IMR-90 (cell line): ENCODE measurements at regions not wholly inside any gene's neighbourhood (a gene's known extent, or its start where the extent isn't known, plus 50 kb on each side); places are given as distances from the start of the nearest gene placed in this dataset.

Source experiments
- ATAC-seq: fragments of 200-7000 bp; cut with Tn5 transposase; 2 replicates; pipeline ENCODE4 v1.9.1; 2020; ENCODE audit warnings: low read depth, mild to moderate bottlenecking, moderate library complexity
- BruUV-seq: library from RNA; stranded (reverse); fragments of 400-500 nt; replicated peaks from 2 replicates; lab custom pipeline; 2021; lab: Mats Ljungman, UMichigan
- CTCF ChIA-PET: fragments of 300-600 bp; formaldehyde crosslinking; extraction: SDS; loops from one replicate; lab custom pipeline; 2021; ENCODE audit warnings: antibody characterized with exemption; lab: Yijun Ruan, JAX
- POLR2A ChIA-PET: fragments of 300-600 bp; sonication (Branson Sonifier 250); formaldehyde crosslinking; loops from one replicate; lab custom pipeline; 2022; ENCODE audit warnings: antibody characterized with exemption; ENCODE audit not compliant: unreplicated experiment; lab: Charles Lee
- DNase-seq: peaks from one replicate; pipeline ENCODE4 v3.0.0; 2013
- H2AFZ ChIP-seq: replicated peaks from 2 replicates; pipeline ENCODE3; 2013; ENCODE audit warnings: low read length, mild to moderate bottlenecking; ENCODE audit not compliant: poor library complexity
- H2AK5ac ChIP-seq: 2 replicates; pipeline ENCODE4 v1.6.1; 2013; ENCODE audit warnings: low read depth, low read length, inconsistent platforms
- H2AK9ac ChIP-seq: replicated peaks from 2 replicates; pipeline ENCODE3; 2013; ENCODE audit warnings: mild to moderate bottlenecking, low read depth, low read length, moderate library complexity; ENCODE audit not compliant: poor library complexity
- H2BK120ac ChIP-seq: 2 replicates; pipeline ENCODE4 v1.6.1; 2013; ENCODE audit warnings: low read depth, low read length, inconsistent platforms
- H2BK15ac ChIP-seq: 3 replicates; pipeline ENCODE4 v1.6.1; 2013; ENCODE audit warnings: low read depth, low read length, inconsistent platforms
- H2BK20ac ChIP-seq: 2 replicates; pipeline ENCODE4 v1.6.1; 2013; ENCODE audit warnings: low read depth, mild to moderate bottlenecking, inconsistent platforms, low read length, moderate library complexity
- H2BK5ac ChIP-seq: 2 replicates; pipeline ENCODE4 v1.6.1; 2013; ENCODE audit warnings: mild to moderate bottlenecking, low read depth, low read length, inconsistent platforms; ENCODE audit not compliant: poor library complexity, severe bottlenecking
- H3K14ac ChIP-seq: replicated peaks from 2 replicates; pipeline ENCODE4 v1.6.1; 2013; ENCODE audit warnings: low read depth, low read length, inconsistent platforms
- H3K18ac ChIP-seq: 2 replicates; pipeline ENCODE4 v1.6.1; 2013; ENCODE audit warnings: low read depth, low read length, control low read depth
- H3K23ac ChIP-seq: 2 replicates; pipeline ENCODE4 v1.6.1; 2013; ENCODE audit warnings: low read depth, low read length, inconsistent platforms
- H3K27ac ChIP-seq: 2 replicates; pipeline ENCODE4 v1.5.1; 2013; ENCODE audit warnings: mild to moderate bottlenecking, control low read depth, low read length; ENCODE audit not compliant: insufficient read depth
- H3K27me3 ChIP-seq: 2 replicates; pipeline ENCODE4 v1.6.1; 2013; ENCODE audit warnings: low read length; ENCODE audit not compliant: control insufficient read depth, insufficient read depth
- H3K36me3 ChIP-seq: 2 replicates; pipeline ENCODE4 v1.6.1; 2013; ENCODE audit warnings: low read length, mixed read lengths; ENCODE audit not compliant: control insufficient read depth, insufficient read depth
- H3K4ac ChIP-seq: 2 replicates; pipeline ENCODE4 v1.6.1; 2013; ENCODE audit warnings: low read depth, low read length, inconsistent platforms
- H3K4me1 ChIP-seq: 2 replicates; pipeline ENCODE4 v1.6.1; 2013; ENCODE audit warnings: low read length, mixed read lengths; ENCODE audit not compliant: control insufficient read depth, insufficient read depth
- H3K4me2 ChIP-seq: 2 replicates; pipeline ENCODE4 v1.6.1; 2013; ENCODE audit warnings: low read depth, mild to moderate bottlenecking, control low read depth, low read length, moderate library complexity
- H3K4me3 ChIP-seq: 2 replicates; pipeline ENCODE4 v1.5.1; 2013; ENCODE audit warnings: low read depth, mild to moderate bottlenecking, control low read depth, low read length, moderate library complexity; ENCODE audit not compliant: insufficient read depth
- H3K56ac ChIP-seq: 2 replicates; pipeline ENCODE4 v1.6.1; 2013; ENCODE audit warnings: low read length, inconsistent platforms; ENCODE audit not compliant: insufficient read depth; ENCODE audit errors: extremely low read depth
- H3K79me1 ChIP-seq, 2 experiments: 2 replicates each; pipeline ENCODE4 v1.6.1; 2013; ENCODE audit warnings: low read length in 2 of 2, inconsistent platforms in 1 of 2, low read depth in 1 of 2
- H3K9ac ChIP-seq: 2 replicates; pipeline ENCODE4 v1.6.1; 2013; ENCODE audit warnings: low read depth, low read length, control low read depth
- H3K9me1 ChIP-seq: 2 replicates; pipeline ENCODE4 v1.6.1; 2013; ENCODE audit warnings: low read length, inconsistent platforms; ENCODE audit not compliant: insufficient read depth
- H3K9me3 ChIP-seq: 2 replicates; pipeline ENCODE4 v1.6.1; 2013; ENCODE audit warnings: low read length; ENCODE audit not compliant: control insufficient read depth, insufficient read depth
- H4K20me1 ChIP-seq: 2 replicates; pipeline ENCODE4 v1.6.1; 2013; ENCODE audit warnings: low read length, inconsistent platforms; ENCODE audit not compliant: insufficient read depth
- H4K5ac ChIP-seq: 2 replicates; pipeline ENCODE4 v1.6.1; 2013; ENCODE audit warnings: mild to moderate bottlenecking, low read depth, low read length, control low read depth
- H4K8ac ChIP-seq, 2 experiments: 2 replicates each; pipeline ENCODE4 v1.6.1; 2013; ENCODE audit warnings: low read depth in 2 of 2, low read length in 2 of 2, control low read depth in 1 of 2, inconsistent platforms in 1 of 2
- H4K91ac ChIP-seq: 2 replicates; pipeline ENCODE4 v1.6.1; 2013; ENCODE audit warnings: low read depth, low read length, inconsistent platforms; ENCODE audit not compliant: insufficient read depth
- CEBPB ChIP-seq: IDR thresholded peaks from 2 replicates; pipeline ENCODE4 v1.6.1; 2012; ENCODE audit warnings: low read depth, low read length, improper control_type of control experiment
- CTCF ChIP-seq: conservative IDR thresholded peaks from 2 replicates; pipeline ENCODE4 v1.5.1; 2012; ENCODE audit warnings: mild to moderate bottlenecking, low read depth, low read length, improper control_type of control experiment
- WGBS, 2 experiments: methylation state at CpG; one replicate each; pipeline versions ENCODE4 v1.1.5 to v1.1.7; 2013; ENCODE audit warnings: missing lambda C conversion rate in 2 of 2; ENCODE audit not compliant: insufficient read length in 1 of 2; ENCODE audit errors: extremely low coverage in 2 of 2; 5-methylcytosine and 5-hydroxymethylcytosine counted together
- dilution Hi-C: fragments of 300-500 bp; cut with HindIII; formaldehyde crosslinking; loops from one replicate; pipeline ENCODE4 v1.14.3; 2018; ENCODE audit warnings: low sequenced_read_pairs; ENCODE audit not compliant: unreplicated experiment
- in situ Hi-C: fragments of 300-500 bp; cut with MboI; formaldehyde crosslinking; loops from 3 replicates; pipeline ENCODE4 v1.14.3; 2019; ENCODE audit warnings: low sequenced_read_pairs, inconsistent platforms, mixed read lengths
- intact Hi-C: fragments of 100-400 bp; cut with micrococcal nuclease; formaldehyde crosslinking; loops from 2 replicates; pipeline ENCODE4 v1.10.0; 2022

- ChIA-PET CTCF (interaction anchor here (0.6 to 1.0 kb wide), 2 partner anchors 407 to 510 kb away, joined by 3 to 5 read pairs; no protein-coding TSS in a partner anchor), POLR2A (no interaction called here)
- peak overlapping the region; percentile 37; the same call in 1 of the 2 replicates for H4K91ac ChIP-seq
- H3K4me2 ChIP-seq = peak overlapping the region; percentile 44; the same call in 1 of the 2 replicates
- no peak overlapping the region for H2AK5ac ChIP-seq
- peak overlapping the region; percentile 60; the same call in 1 of the 2 replicates for H3K18ac ChIP-seq
- no peak overlapping the region for H3K4me3 ChIP-seq
- no peak overlapping the region for H2AK9ac ChIP-seq
- H3K79me1 ChIP-seq = no peaks in the 10 kb centered on the region
- no peaks in the 10 kb centered on the region for H3K36me3 ChIP-seq
- H3K27ac ChIP-seq = no peak overlapping the region
- peak overlapping the region; percentile 67 for H2BK120ac ChIP-seq
- peak; percentile 46; the same call in 1 of the 2 replicates for ATAC-seq
- peak overlapping the region; percentile 51; the same call in 1 of the 2 replicates for H3K23ac ChIP-seq
- no TSS peak for BruUV-seq
- no peaks in the 10 kb centered on the region for H3K27me3 ChIP-seq
- peak overlapping the region; percentile 34; the same call in 1 of the 2 replicates for H4K5ac ChIP-seq
- peaks cover 6% of the 10 kb centered on the region; the same call in 1 of the 2 replicates for H3K9me1 ChIP-seq
- peak; percentile 77 for DNase-seq
- TF ChIP-seq CEBPB (peak; percentile 85), CTCF (no peak)
- H2AFZ ChIP-seq = peak overlapping the region; percentile 27
- H3K4me1 ChIP-seq = peaks cover 12% of the 10 kb centered on the region
- H3K9me3 ChIP-seq = no peaks in the 10 kb centered on the region
- H4K8ac ChIP-seq = peak overlapping the region in 1 of 2 experiments; percentile 36; a peak in 1 of 4 replicates
- WGBS, 2 experiments = 50% methylated on average over 1 of the region's 6 CpGs; no CpG with 5 or more reads in 1 of the 2 experiments
- no peaks in the 10 kb centered on the region for H4K20me1 ChIP-seq
- intact Hi-C loops (no loop called here), in situ Hi-C loops (no loop called here), dilution Hi-C loops (no loop called here)
- H3K56ac ChIP-seq = no peak overlapping the region
- H2BK20ac ChIP-seq = peak overlapping the region; percentile 61
- H3K14ac ChIP-seq = peak overlapping the region; percentile 72
- H2BK15ac ChIP-seq = peak overlapping the region; percentile 58; the same call in 1 of the 3 replicates
- no peak overlapping the region for H3K9ac ChIP-seq
- no peak overlapping the region for H2BK5ac ChIP-seq
- H3K4ac ChIP-seq = peak overlapping the region; percentile 31; the same call in 1 of the 2 replicates
Measured at GRCh38 chr12:42759622-42760273, 170.2 kb upstream of the PRICKLE1 start.
